OCI-M2 (cell line): ENCODE measurements at regions not wholly inside any gene's neighbourhood (a gene's known extent, or its start where the extent isn't known, plus 50 kb on each side); places are given as distances from the start of the nearest gene placed in this dataset.
"Not testable (repeated sequence)": the region's sequence is repeated elsewhere in the genome, so short reads cannot be mapped to it uniquely, and the experiment has no call there.

Experiments
- DNase-seq: peaks from one replicate; lab custom pipeline; 2025; ENCODE audit not compliant: unreplicated experiment; lab: John Stamatoyannopoulos, UW

- DNase-seq: no peak
Observed at GRCh38 chr6:85092226-85092625, 327.8 kb upstream of the TBX18 start.

GRCh38 chr6:85089255-85089654 lies 324.9 kb upstream of the TBX18 start:
- DNase-seq: no peak

GRCh38 chr6:85085875-85086274 lies 321.5 kb upstream of the TBX18 start:
- DNase-seq: no peak

GRCh38 chr6:85081102-85081501 lies 316.7 kb upstream of the TBX18 start:
- DNase-seq: no peak

GRCh38 chr6:85079761-85080160 lies 315.4 kb upstream of the TBX18 start:
- no peak for DNase-seq

GRCh38 chr6:85078058-85078457 lies 313.7 kb upstream of the TBX18 start:
- DNase-seq: peak; percentile 31

- no peak for DNase-seq
Observed at GRCh38 chr6:85077098-85077497, 312.7 kb upstream of the TBX18 start.

GRCh38 chr6:85071845-85072244 lies 307.4 kb upstream of the TBX18 start:
- DNase-seq: not testable (repeated sequence)

GRCh38 chr6:85069577-85069976 lies 305.2 kb upstream of the TBX18 start:
- DNase-seq: no peak

- no peak for DNase-seq
Observed at GRCh38 chr6:85068221-85068620, 303.8 kb upstream of the TBX18 start.

GRCh38 chr6:85066266-85066665 lies 301.9 kb upstream of the TBX18 start:
- DNase-seq: no peak

GRCh38 chr6:85065831-85066230 lies 301.4 kb upstream of the TBX18 start:
- DNase-seq: no peak

GRCh38 chr6:85063611-85064010 lies 299.2 kb upstream of the TBX18 start:
- DNase-seq: no peak

- no peak for DNase-seq
Observed at GRCh38 chr6:85062884-85063283, 298.5 kb upstream of the TBX18 start.

GRCh38 chr6:85058806-85059205 lies 294.4 kb upstream of the TBX18 start:
- DNase-seq: no peak

GRCh38 chr6:85050149-85050548 lies 285.8 kb upstream of the TBX18 start:
- no peak for DNase-seq

GRCh38 chr6:85049282-85049681 lies 284.9 kb upstream of the TBX18 start:
- no peak for DNase-seq

- no peak for DNase-seq
Observed at GRCh38 chr6:85047818-85048217, 283.4 kb upstream of the TBX18 start.

GRCh38 chr6:85045767-85046166 lies 281.4 kb upstream of the TBX18 start:
- not testable (repeated sequence) for DNase-seq

GRCh38 chr6:85044361-85044760 lies 280.0 kb upstream of the TBX18 start:
- DNase-seq: no peak

- peak; percentile 94 for DNase-seq
Observed at GRCh38 chr6:85041376-85041775, 277.0 kb upstream of the TBX18 start.

- no peak for DNase-seq
Observed at GRCh38 chr6:85037221-85037620, 272.8 kb upstream of the TBX18 start.

GRCh38 chr6:85035766-85036165 lies 271.4 kb upstream of the TBX18 start:
- DNase-seq: no peak

- DNase-seq: no peak
Observed at GRCh38 chr6:85033547-85033946, 269.1 kb upstream of the TBX18 start.
